ENCODE measurements at regions not wholly inside any gene's neighbourhood (a gene's known extent, or its start where the extent isn't known, plus 50 kb on each side); places are given as distances from the start of the nearest gene placed in this dataset.

GRCh38 chr1:87951409-87951808 is 622.7 kb downstream of the LMO4 start:
- Mint-ChIP-seq H3K27me3 (peaks cover 12% of the 10 kb centered on the region), H3K9me3 (ENCODE audit: low read depth) (no peaks in the 10 kb centered on the region), H3K27ac (no peak overlapping the region), H3K36me3 (ENCODE audit: low read depth) (no peaks in the 10 kb centered on the region), H3K4me1 (no peaks in the 10 kb centered on the region), H3K4me3 (no peak overlapping the region)
- no peak for ATAC-seq
- intact Hi-C loops (cut with DNase I, micrococcal nuclease), result loop anchor here (5.0 to 10.0 kb wide), 2 partner anchors 639 to 827 kb away; no protein-coding TSS in a partner anchor
- no peak for DNase-seq
- ChIA-PET CTCF (no interaction called here), POLR2A (no interaction called here)

DNA sequence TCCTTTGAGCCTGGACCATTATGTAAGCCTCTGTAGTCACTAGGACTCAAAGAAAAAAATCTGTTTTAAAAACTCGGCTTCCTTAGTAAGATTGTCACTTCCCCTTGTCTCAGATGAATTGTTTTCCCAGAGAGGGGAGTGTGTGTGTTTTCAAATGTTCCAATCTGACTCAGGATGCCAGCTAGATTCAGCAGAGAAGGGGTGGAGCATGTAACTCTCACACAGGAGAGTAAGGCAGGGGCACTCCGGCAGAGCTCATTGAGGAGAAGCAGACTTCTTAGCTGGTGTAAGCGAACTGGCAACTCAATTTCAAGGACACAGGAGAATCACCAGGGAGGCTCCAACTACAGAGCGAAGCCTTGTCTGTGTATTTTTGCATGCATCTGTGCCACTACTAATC is 623.2 kb downstream of the LMO4 start:
- no peaks in the 10 kb centered on the region for H3K4me1 Mint-ChIP-seq
- H3K27ac Mint-ChIP-seq, result no peak overlapping the region
- no peak for DNase-seq
- peaks cover 12% of the 10 kb centered on the region for H3K27me3 Mint-ChIP-seq
- no peaks in the 10 kb centered on the region for H3K9me3 Mint-ChIP-seq (ENCODE audit: low read depth)
- ATAC-seq, result no peak
- CTCF ChIA-PET, result interaction anchor here (2.2 kb wide), 1 partner anchor 626 kb away, joined by 10 read pairs; no protein-coding TSS in a partner anchor
- intact Hi-C loops (cut with DNase I, micrococcal nuclease), result loop anchor here (5.0 to 10.0 kb wide), 2 partner anchors 640 to 827 kb away; no protein-coding TSS in a partner anchor
- no peaks in the 10 kb centered on the region for H3K36me3 Mint-ChIP-seq (ENCODE audit: low read depth)
- H3K4me3 Mint-ChIP-seq, result no peak overlapping the region
- POLR2A ChIA-PET, result no interaction called here

- Mint-ChIP-seq H3K27ac (no peak overlapping the region), H3K36me3 (ENCODE audit: low read depth) (no peaks in the 10 kb centered on the region), H3K4me1 (no peaks in the 10 kb centered on the region), H3K9me3 (ENCODE audit: low read depth) (no peaks in the 10 kb centered on the region), H3K27me3 (peaks cover 12% of the 10 kb centered on the region), H3K4me3 (no peak overlapping the region)
- intact Hi-C loops (cut with DNase I, micrococcal nuclease), result loop anchor here (1.0 to 10.0 kb wide), 4 partner anchors 627 to 828 kb away; no protein-coding TSS in a partner anchor
- ChIA-PET POLR2A (no interaction called here), CTCF (interaction anchor here (0.6 to 2.4 kb wide), 18 partner anchors 9 to 824 kb away, joined by 3 to 24 read pairs (median 4); no protein-coding TSS in a partner anchor)
- DNase-seq (no peak), ATAC-seq (no peak)
Observed at GRCh38 chr1:87953121-87953520, 624.4 kb downstream of the LMO4 start.

GRCh38 chr1:87953732-87954344 is 625.2 kb downstream of the LMO4 start:
- H3K36me3 Mint-ChIP-seq (ENCODE audit: low read depth), result no peaks in the 10 kb centered on the region
- H3K9me3 Mint-ChIP-seq (ENCODE audit: low read depth), result no peaks in the 10 kb centered on the region
- no peak overlapping the region for H3K27ac Mint-ChIP-seq
- ChIA-PET POLR2A (no interaction called here), CTCF (interaction anchor here (0.6 to 2.4 kb wide), 20 partner anchors 9 to 824 kb away, joined by 3 to 24 read pairs (median 4); no protein-coding TSS in a partner anchor)
- intact Hi-C loops (cut with DNase I, micrococcal nuclease), result loop anchor here (1.0 to 10.0 kb wide), 5 partner anchors 628 to 829 kb away; no protein-coding TSS in a partner anchor
- no peak overlapping the region for H3K4me3 Mint-ChIP-seq
- DNase-seq (peak; percentile 64), ATAC-seq (peak; percentile 57)
- no peaks in the 10 kb centered on the region for H3K4me1 Mint-ChIP-seq
- peaks cover 10% of the 10 kb centered on the region for H3K27me3 Mint-ChIP-seq

DNA sequence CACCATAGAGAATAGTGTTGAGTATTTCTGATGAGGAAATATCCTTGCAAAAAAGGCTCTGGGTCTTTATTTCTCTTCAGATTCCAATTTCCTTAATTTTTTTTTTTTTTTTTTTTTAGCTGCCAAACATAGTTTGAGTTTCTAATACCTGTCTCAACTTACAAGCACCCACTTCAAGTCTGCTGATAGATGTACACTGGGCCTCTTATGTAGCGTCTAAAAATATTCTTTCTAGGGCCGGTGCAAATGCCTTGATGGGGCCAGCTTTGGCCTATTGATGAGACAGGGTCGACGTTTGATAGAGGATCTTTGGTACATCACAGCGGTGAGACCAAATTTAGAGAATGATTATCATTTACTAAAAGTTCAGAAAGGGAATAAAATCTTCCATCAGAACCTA is 626.4 kb downstream of the LMO4 start:
- no peak for ATAC-seq
- ChIA-PET POLR2A (no interaction called here), CTCF (interaction anchor here (2.2 to 2.4 kb wide), 2 partner anchors 632 to 659 kb away, joined by 8 to 11 read pairs; no protein-coding TSS in a partner anchor)
- no peaks in the 10 kb centered on the region for H3K4me1 Mint-ChIP-seq
- peaks cover 10% of the 10 kb centered on the region for H3K27me3 Mint-ChIP-seq
- DNase-seq, result no peak
- no peak overlapping the region for H3K4me3 Mint-ChIP-seq
- intact Hi-C loops (cut with DNase I, micrococcal nuclease), result loop anchor here in 1 of 2 experiments (10.0 kb wide), 1 partner anchor 830 kb away; no protein-coding TSS in a partner anchor
- no peak overlapping the region for H3K27ac Mint-ChIP-seq
- no peaks in the 10 kb centered on the region for H3K36me3 Mint-ChIP-seq (ENCODE audit: low read depth)
- H3K9me3 Mint-ChIP-seq (ENCODE audit: low read depth), result no peaks in the 10 kb centered on the region

DNA sequence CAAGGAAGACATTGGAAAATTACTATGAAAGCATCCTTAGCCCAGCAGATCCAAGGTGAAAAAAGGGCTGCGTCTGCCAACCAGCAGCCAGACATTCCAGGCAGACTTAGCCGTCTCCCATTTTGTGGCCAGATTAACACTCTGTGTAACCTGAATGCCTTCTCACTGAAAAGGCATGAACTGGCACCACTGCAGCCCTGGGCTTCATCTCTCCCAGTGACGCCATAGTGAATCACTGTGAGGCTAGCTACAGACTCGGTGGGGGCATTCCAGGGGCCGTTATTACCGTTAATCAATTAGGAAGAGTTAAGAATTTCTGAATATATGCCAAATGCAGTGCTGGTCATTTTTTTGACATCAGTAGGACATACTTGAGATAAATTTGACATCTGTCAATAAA is 627.4 kb downstream of the LMO4 start:
- H3K4me1 Mint-ChIP-seq, result no peaks in the 10 kb centered on the region
- CTCF ChIA-PET, result interaction anchor here (0.7 kb wide), 1 partner anchor 106 kb away, joined by 3 read pairs; no protein-coding TSS in a partner anchor
- H3K36me3 Mint-ChIP-seq (ENCODE audit: low read depth), result no peaks in the 10 kb centered on the region
- intact Hi-C loops (cut with DNase I, micrococcal nuclease), result loop anchor here in 1 of 2 experiments (10.0 kb wide), 1 partner anchor 831 kb away; no protein-coding TSS in a partner anchor
- DNase-seq (no peak), ATAC-seq (no peak)
- POLR2A ChIA-PET, result no interaction called here
- H3K27ac Mint-ChIP-seq, result no peak overlapping the region
- no peak overlapping the region for H3K4me3 Mint-ChIP-seq
- no peaks in the 10 kb centered on the region for H3K9me3 Mint-ChIP-seq (ENCODE audit: low read depth)
- peaks cover 7% of the 10 kb centered on the region for H3K27me3 Mint-ChIP-seq

- intact Hi-C loops (cut with DNase I, micrococcal nuclease), result loop anchor here in 1 of 2 experiments (10.0 kb wide), 1 partner anchor 832 kb away; no protein-coding TSS in a partner anchor
- ChIA-PET CTCF (interaction anchor here (0.6 kb wide), 1 partner anchor 1464 kb away, joined by 3 read pairs; no protein-coding TSS in a partner anchor), POLR2A (no interaction called here)
- DNase-seq (no peak), ATAC-seq (no peak)
- Mint-ChIP-seq H3K36me3 (ENCODE audit: low read depth) (no peaks in the 10 kb centered on the region), H3K27me3 (peaks cover 7% of the 10 kb centered on the region), H3K4me1 (no peaks in the 10 kb centered on the region), H3K4me3 (no peak overlapping the region), H3K27ac (no peak overlapping the region), H3K9me3 (ENCODE audit: low read depth) (no peaks in the 10 kb centered on the region)
Observed at GRCh38 chr1:87956750-87957149, 628.1 kb downstream of the LMO4 start.

DNA sequence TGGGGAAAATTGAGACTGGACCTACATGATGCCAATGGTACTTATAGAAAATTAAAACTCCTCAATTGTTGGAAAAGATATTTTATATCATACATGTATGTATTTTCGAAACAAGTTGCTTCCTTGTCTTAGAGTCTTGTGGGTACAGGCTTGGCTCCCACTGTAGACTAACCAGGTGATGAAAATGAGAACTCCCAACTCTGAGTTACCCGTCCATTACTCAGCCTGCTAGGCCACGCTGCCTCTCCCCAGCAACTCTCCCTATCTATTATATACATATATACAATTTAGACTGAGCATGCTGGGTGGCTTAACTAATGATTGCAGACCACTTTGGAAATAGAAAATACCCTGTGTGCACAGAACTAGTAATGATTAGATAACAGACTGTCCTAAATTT is 628.7 kb downstream of the LMO4 start:
- POLR2A ChIA-PET, result no interaction called here
- H3K4me1 Mint-ChIP-seq, result no peaks in the 10 kb centered on the region
- peaks cover 5% of the 10 kb centered on the region for H3K27me3 Mint-ChIP-seq
- CTCF ChIA-PET, result interaction anchor here (0.6 kb wide), 1 partner anchor 1464 kb away, joined by 3 read pairs; no protein-coding TSS in a partner anchor
- no peak overlapping the region for H3K27ac Mint-ChIP-seq
- no peak overlapping the region for H3K4me3 Mint-ChIP-seq
- H3K36me3 Mint-ChIP-seq (ENCODE audit: low read depth), result no peaks in the 10 kb centered on the region
- H3K9me3 Mint-ChIP-seq (ENCODE audit: low read depth), result no peaks in the 10 kb centered on the region
- no peak for DNase-seq
- intact Hi-C loops (cut with DNase I, micrococcal nuclease), result loop anchor here in 1 of 2 experiments (10.0 kb wide), 1 partner anchor 833 kb away; no protein-coding TSS in a partner anchor
- no peak for ATAC-seq

GRCh38 chr1:87958201-87958600 is 629.5 kb downstream of the LMO4 start:
- Mint-ChIP-seq H3K27ac (no peak overlapping the region), H3K4me1 (no peaks in the 10 kb centered on the region), H3K36me3 (ENCODE audit: low read depth) (no peaks in the 10 kb centered on the region), H3K9me3 (ENCODE audit: low read depth) (no peaks in the 10 kb centered on the region), H3K27me3 (peaks cover 5% of the 10 kb centered on the region), H3K4me3 (no peak overlapping the region)
- intact Hi-C loops (cut with DNase I, micrococcal nuclease), result loop anchor here in 1 of 2 experiments (10.0 kb wide), 1 partner anchor 833 kb away; no protein-coding TSS in a partner anchor
- ChIA-PET CTCF (no interaction called here), POLR2A (no interaction called here)
- ATAC-seq (no peak), DNase-seq (no peak)

DNA sequence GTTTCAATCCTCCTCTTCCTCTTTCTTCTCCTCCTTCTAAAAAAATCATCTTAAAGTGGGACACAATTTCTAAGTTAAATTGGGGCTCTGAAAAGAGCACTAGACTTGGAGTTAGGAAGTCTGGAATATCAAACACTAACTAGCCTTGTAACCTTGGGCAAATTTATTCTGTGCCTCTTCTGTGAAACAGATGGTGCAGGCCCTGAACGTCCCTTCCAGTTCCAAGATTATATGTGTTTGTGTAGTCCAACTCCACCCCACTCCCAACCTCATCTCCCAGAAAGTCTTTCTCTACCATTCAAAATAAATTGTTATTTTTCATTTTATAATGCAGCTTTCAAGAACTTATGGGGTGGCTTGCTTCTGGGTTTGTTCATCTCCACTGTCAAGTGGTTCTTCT is 630.0 kb downstream of the LMO4 start:
- DNase-seq, result no peak
- Mint-ChIP-seq H3K27me3 (peaks cover 5% of the 10 kb centered on the region), H3K4me3 (no peak overlapping the region), H3K9me3 (ENCODE audit: low read depth) (no peaks in the 10 kb centered on the region), H3K27ac (no peak overlapping the region), H3K4me1 (no peaks in the 10 kb centered on the region), H3K36me3 (ENCODE audit: low read depth) (no peaks in the 10 kb centered on the region)
- POLR2A ChIA-PET, result no interaction called here
- intact Hi-C loops (cut with DNase I, micrococcal nuclease), result loop anchor here in 1 of 2 experiments (10.0 kb wide), 1 partner anchor 834 kb away; no protein-coding TSS in a partner anchor
- no peak for ATAC-seq
- CTCF ChIA-PET, result no interaction called here

GRCh38 chr1:87959236-87959635 is 630.6 kb downstream of the LMO4 start:
- POLR2A ChIA-PET, result no interaction called here
- Mint-ChIP-seq H3K27me3 (peaks cover 5% of the 10 kb centered on the region), H3K4me1 (no peaks in the 10 kb centered on the region), H3K9me3 (ENCODE audit: low read depth) (no peaks in the 10 kb centered on the region), H3K27ac (no peak overlapping the region), H3K4me3 (no peak overlapping the region), H3K36me3 (ENCODE audit: low read depth) (no peaks in the 10 kb centered on the region)
- intact Hi-C loops (cut with DNase I, micrococcal nuclease), result loop anchor here in 1 of 2 experiments (10.0 kb wide), 1 partner anchor 834 kb away; no protein-coding TSS in a partner anchor
- no peak for DNase-seq
- ATAC-seq, result no peak
- CTCF ChIA-PET, result no interaction called here

- H3K4me3 Mint-ChIP-seq, result no peak overlapping the region
- DNase-seq (no peak), ATAC-seq (no peak)
- peaks cover 5% of the 10 kb centered on the region for H3K27me3 Mint-ChIP-seq
- no peaks in the 10 kb centered on the region for H3K36me3 Mint-ChIP-seq (ENCODE audit: low read depth)
- ChIA-PET POLR2A (no interaction called here), CTCF (no interaction called here)
- H3K9me3 Mint-ChIP-seq (ENCODE audit: low read depth), result no peaks in the 10 kb centered on the region
- no peak overlapping the region for H3K27ac Mint-ChIP-seq
- intact Hi-C loops (cut with DNase I, micrococcal nuclease), result no loop called here
- no peaks in the 10 kb centered on the region for H3K4me1 Mint-ChIP-seq
Observed at GRCh38 chr1:87961992-87962391, 633.3 kb downstream of the LMO4 start.

Measured in activated CD4-positive, alpha-beta T cell treated with anti-CD3 and anti-CD28 coated beads for 36 hours (primary cell).